HEK293T (cell line): ENCODE measurements at regions not wholly inside any gene's neighbourhood (a gene's known extent, or its start where the extent isn't known, plus 50 kb on each side); places are given as distances from the start of the nearest gene placed in this dataset.

Experiments used
- ARNT ChIP-seq: fragments of 450-650 bp; IDR thresholded peaks from 2 replicates; pipeline ENCODE4 v1.6.1; 2017; ENCODE audit warnings: mild to moderate bottlenecking
- ELF4 ChIP-seq: fragments of 450-650 bp; IDR thresholded peaks from 2 replicates; pipeline ENCODE4 v1.6.1; 2017; ENCODE audit warnings: antibody characterized with exemption
- FOXA1 ChIP-seq: fragments of 450-650 bp; IDR thresholded peaks from 2 replicates; pipeline ENCODE4 v1.6.1; 2016; ENCODE audit warnings: mild to moderate bottlenecking
- LEF1 ChIP-seq: fragments of 450-650 bp; IDR thresholded peaks from 2 replicates; pipeline ENCODE4 v1.6.1; 2017; ENCODE audit warnings: mild to moderate bottlenecking, borderline replicate concordance
- SP1 ChIP-seq: fragments of 450-650 bp; IDR thresholded peaks from 2 replicates; pipeline ENCODE4 v1.6.1; 2017
- SUZ12 ChIP-seq: fragments of 450-650 bp; IDR thresholded peaks from 2 replicates; pipeline ENCODE4 v1.6.1; 2016; ENCODE audit warnings: mild to moderate bottlenecking
- TARDBP ChIP-seq: fragments of 450-650 bp; IDR thresholded peaks from 2 replicates; pipeline ENCODE4 v1.6.1; 2016
- ZNF384 ChIP-seq: fragments of 450-650 bp; IDR thresholded peaks from 2 replicates; pipeline ENCODE4 v1.6.1; 2016

DNA sequence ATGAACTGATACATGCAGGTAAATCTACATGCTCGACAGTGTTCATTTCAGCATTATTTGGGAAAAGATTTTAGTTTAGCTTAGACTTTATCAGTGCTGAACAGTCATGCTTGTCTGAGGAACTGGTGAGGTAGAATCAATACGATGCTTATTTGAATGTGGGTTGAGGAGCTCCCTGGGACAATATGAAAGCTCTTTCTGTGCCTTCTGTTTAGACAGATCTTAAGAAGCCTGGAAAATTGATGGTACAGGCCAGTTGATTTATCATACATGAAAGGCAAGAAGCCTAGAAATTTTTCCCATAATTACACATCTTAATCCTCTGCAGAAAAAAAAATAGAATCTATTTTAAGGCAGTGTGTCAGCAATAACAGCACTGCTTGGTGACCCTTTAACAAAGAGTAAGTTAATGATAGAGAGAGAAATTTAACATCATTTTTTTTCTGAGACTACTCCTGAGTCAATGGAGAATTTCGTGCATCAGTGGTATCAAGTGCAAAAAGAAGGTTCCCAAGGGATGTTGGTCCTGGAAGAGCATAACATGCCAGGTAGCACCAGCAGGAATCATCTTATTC lies 252.2 kb upstream of the CDH20 start:
- no peak for TF ChIP-seq ARNT
- TF ChIP-seq SP1, result no peak
- no peak for TF ChIP-seq TARDBP
- TF ChIP-seq SUZ12, result no peak
- no peak for TF ChIP-seq ZNF384
- no peak for TF ChIP-seq LEF1
- no peak for TF ChIP-seq ELF4
- no peak for TF ChIP-seq FOXA1
